H9 (cell line): ENCODE measurements at regions not wholly inside any gene's neighbourhood (a gene's known extent, or its start where the extent isn't known, plus 50 kb on each side); places are given as distances from the start of the nearest gene placed in this dataset.

Experiments
- DNase-seq: peaks from one replicate; pipeline ENCODE4 v3.0.0-alpha.2; 2017
- H2AFZ ChIP-seq: one replicate; pipeline ENCODE4 v1.6.1; 2013; ENCODE audit warnings: mild to moderate bottlenecking, low read length, control low read depth, moderate library complexity
- H2AK5ac ChIP-seq: 2 replicates; pipeline ENCODE4 v1.6.1; 2013; ENCODE audit warnings: low read length, control low read depth, mixed read lengths; ENCODE audit not compliant: insufficient read length
- H2BK120ac ChIP-seq: one replicate; pipeline ENCODE4 v1.6.1; 2013; ENCODE audit warnings: low read depth, mild to moderate bottlenecking, low read length, control low read depth, inconsistent platforms; ENCODE audit not compliant: poor library complexity, severe bottlenecking
- H2BK12ac ChIP-seq: 2 replicates; pipeline ENCODE4 v1.6.1; 2013; ENCODE audit warnings: low read length, control low read depth, mixed read lengths, low read depth; ENCODE audit not compliant: insufficient read length
- H2BK15ac ChIP-seq: 2 replicates; pipeline ENCODE4 v1.6.1; 2013; ENCODE audit warnings: low read depth, low read length, control low read depth
- H2BK20ac ChIP-seq: one replicate; pipeline ENCODE4 v1.6.1; 2013; ENCODE audit warnings: low read depth, mild to moderate bottlenecking, low read length, control low read depth, inconsistent platforms; ENCODE audit not compliant: poor library complexity, severe bottlenecking
- H2BK5ac ChIP-seq: 2 replicates; pipeline ENCODE4 v1.6.1; 2013; ENCODE audit warnings: low read length, control low read depth, mixed read lengths; ENCODE audit not compliant: insufficient read length
- H3K14ac ChIP-seq: 2 replicates; pipeline ENCODE4 v1.6.1; 2013; ENCODE audit warnings: low read length, control low read depth; ENCODE audit not compliant: insufficient read depth
- H3K18ac ChIP-seq: 2 replicates; pipeline ENCODE4 v1.6.1; 2013; ENCODE audit warnings: low read depth, mild to moderate bottlenecking, mixed read lengths, low read length, control low read depth; ENCODE audit not compliant: insufficient read length
- H3K23ac ChIP-seq: 2 replicates; pipeline ENCODE4 v1.6.1; 2013; ENCODE audit warnings: low read length, control low read depth, mixed read lengths, low read depth; ENCODE audit not compliant: insufficient read length
- H3K23me2 ChIP-seq: 2 replicates; pipeline ENCODE4 v1.6.1; 2013; ENCODE audit warnings: low read depth, mild to moderate bottlenecking, mixed read lengths, low read length, control low read depth; ENCODE audit not compliant: insufficient read length, poor library complexity, severe bottlenecking
- H3K27ac ChIP-seq: 2 replicates; pipeline ENCODE4 v1.5.1; 2013; ENCODE audit warnings: low read length, control low read depth, mixed read lengths, low read depth; ENCODE audit not compliant: insufficient read length
- H3K27me3 ChIP-seq: 2 replicates; pipeline ENCODE4 v1.6.1; 2013; ENCODE audit warnings: low read length, control low read depth, inconsistent platforms; ENCODE audit not compliant: insufficient read depth
- H3K4ac ChIP-seq: 2 replicates; pipeline ENCODE4 v1.6.1; 2013; ENCODE audit warnings: low read depth, mild to moderate bottlenecking, control low read depth, inconsistent platforms, low read length, moderate library complexity
- H3K4me1 ChIP-seq: 2 replicates; pipeline ENCODE4 v1.6.1; 2013; ENCODE audit warnings: low read length, control low read depth, inconsistent platforms; ENCODE audit not compliant: insufficient read depth
- H3K4me2 ChIP-seq: 2 replicates; pipeline ENCODE4 v1.6.1; 2013; ENCODE audit warnings: low read length, control low read depth, mixed read lengths; ENCODE audit not compliant: insufficient read length, insufficient read depth
- H3K56ac ChIP-seq: 2 replicates; pipeline ENCODE4 v1.6.1; 2013; ENCODE audit warnings: low read depth, mild to moderate bottlenecking, mixed read lengths, low read length, control low read depth; ENCODE audit not compliant: insufficient read length
- H3K79me1 ChIP-seq: 2 replicates; pipeline ENCODE4 v1.6.1; 2013; ENCODE audit warnings: low read depth, mild to moderate bottlenecking, moderate library complexity, low read length, control low read depth, inconsistent platforms; ENCODE audit not compliant: insufficient read depth, poor library complexity, severe bottlenecking
- H3K79me2 ChIP-seq: 2 replicates; pipeline ENCODE4 v1.6.1; 2013; ENCODE audit warnings: low read length, control low read depth, inconsistent platforms; ENCODE audit not compliant: insufficient read depth
- H3K9ac ChIP-seq: 2 replicates; pipeline ENCODE4 v1.6.1; 2013; ENCODE audit warnings: low read length, control low read depth, mixed read lengths; ENCODE audit not compliant: insufficient read length; ENCODE audit errors: extremely low read depth
- H3K9me3 ChIP-seq: one replicate; pipeline ENCODE4 v1.6.1; 2013; ENCODE audit warnings: low read depth, low read length, inconsistent platforms; ENCODE audit not compliant: control insufficient read depth
- H3T11ph ChIP-seq: one replicate; pipeline ENCODE4 v1.6.1; 2013; ENCODE audit warnings: mild to moderate bottlenecking, low read length, control low read depth, inconsistent platforms
- H4K20me1 ChIP-seq: one replicate; pipeline ENCODE4 v1.6.1; 2013; ENCODE audit not compliant: control insufficient read depth, insufficient read length, insufficient read depth
- H4K5ac ChIP-seq: 2 replicates; pipeline ENCODE4 v1.6.1; 2013; ENCODE audit warnings: low read depth, mild to moderate bottlenecking, mixed read lengths, low read length, control low read depth; ENCODE audit not compliant: insufficient read length
- H4K8ac ChIP-seq: replicated peaks from 2 replicates; pipeline ENCODE4 v1.6.1; 2013; ENCODE audit warnings: low read length, control low read depth, mixed read lengths, low read depth; ENCODE audit not compliant: insufficient read length
- H4K91ac ChIP-seq: 2 replicates; pipeline ENCODE4 v1.6.1; 2013; ENCODE audit warnings: low read depth, mild to moderate bottlenecking, moderate library complexity, mixed read lengths, low read length, control low read depth; ENCODE audit not compliant: insufficient read length
- H3K27ac Mint-ChIP-seq, 3 experiments: 2 replicates in 2 of 3; 3 replicates in 1 of 3; pipeline ENCODE4 v1.8.0; 2020 to 2021; ENCODE audit warnings: mixed read lengths in 3 of 3, mild to moderate bottlenecking in 1 of 3, moderate library complexity in 1 of 3
- H3K27me3 Mint-ChIP-seq: 2 replicates; pipeline ENCODE4 v1.8.0; 2021; ENCODE audit warnings: low read depth, mild to moderate bottlenecking, moderate library complexity, mixed read lengths
- H3K36me3 Mint-ChIP-seq, 3 experiments: 2 replicates in 2 of 3; 3 replicates in 1 of 3; pipeline ENCODE4 v1.8.0; 2020 to 2021; ENCODE audit warnings: low read depth in 3 of 3, mixed read lengths in 3 of 3; ENCODE audit not compliant: insufficient read depth in 1 of 3
- H3K4me1 Mint-ChIP-seq, 2 experiments: 2 replicates each; pipeline ENCODE4 v1.8.0; 2020; ENCODE audit warnings: mixed read lengths in 2 of 2
- H3K4me3 Mint-ChIP-seq, 2 experiments: 2 replicates in 1 of 2; 3 replicates in 1 of 2; pipeline ENCODE4 v1.8.0; 2020 to 2021; ENCODE audit warnings: mild to moderate bottlenecking in 2 of 2, mixed read lengths in 2 of 2, moderate library complexity in 1 of 2
- H3K9me3 Mint-ChIP-seq, 2 experiments: 2 replicates in 1 of 2; 3 replicates in 1 of 2; pipeline ENCODE4 v1.8.0; 2020; ENCODE audit warnings: mild to moderate bottlenecking in 2 of 2, mixed read lengths in 2 of 2, moderate library complexity in 1 of 2
- CTCF ChIP-seq: fragments of 200-600 bp; sonication (generic); conservative IDR thresholded peaks from 3 replicates; pipeline ENCODE4 v1.8.0; 2021; ENCODE audit warnings: antibody characterized with exemption, mild to moderate bottlenecking
- WGBS: extraction: QIAGEN DNeasy Blood & Tissue Kit; methylation state at CpG from one replicate; pipeline ENCODE4 v1.1.7; 2013; ENCODE audit warnings: missing lambda C conversion rate, low lambda C conversion rate, mixed read lengths; ENCODE audit not compliant: insufficient read length; ENCODE audit errors: extremely low coverage; 5-methylcytosine and 5-hydroxymethylcytosine counted together

GRCh38 chrX:113833096-113834055, 750.5 kb upstream of the HTR2C start:
- no peaks in the 10 kb centered on the region for H3K79me1 ChIP-seq
- H2BK12ac ChIP-seq, result no peak overlapping the region
- H3K18ac ChIP-seq, result no peak overlapping the region
- no peaks in the 10 kb centered on the region for H3K9me3 ChIP-seq
- Mint-ChIP-seq H3K27ac (peak overlapping the region in 2 of 3 experiments; percentile 41 to 72; a peak in 3 of 7 replicates), H3K27me3 (no peaks in the 10 kb centered on the region), H3K9me3 (no peaks in the 10 kb centered on the region), H3K36me3 (peaks cover under 1 to 13% (median 10%) of the 10 kb centered on the region in 3 experiments; a peak in 5 of 7 replicates), H3K4me1 (peaks cover 24 to 26% of the 10 kb centered on the region in 2 experiments), H3K4me3 (no peak overlapping the region)
- H4K91ac ChIP-seq, result no peak overlapping the region
- H3K23ac ChIP-seq, result no peak overlapping the region
- H3K27me3 ChIP-seq, result no peaks in the 10 kb centered on the region
- H2BK15ac ChIP-seq, result no peak overlapping the region
- no peak overlapping the region for H2BK20ac ChIP-seq
- H3K4me1 ChIP-seq, result peaks cover 5% of the 10 kb centered on the region; the same call in 1 of the 2 replicates
- no peak for TF ChIP-seq CTCF
- no peak overlapping the region for H2AK5ac ChIP-seq
- no peak overlapping the region for H2AFZ ChIP-seq
- no peaks in the 10 kb centered on the region for H3K79me2 ChIP-seq
- no peak overlapping the region for H3K27ac ChIP-seq
- no peaks in the 10 kb centered on the region for H3K23me2 ChIP-seq
- H2BK120ac ChIP-seq, result no peak overlapping the region
- H4K5ac ChIP-seq, result no peak overlapping the region
- no peak overlapping the region for H3K4me2 ChIP-seq
- WGBS, result no CpG with 5 or more reads among the region's 8 CpGs
- H3K14ac ChIP-seq, result no peak overlapping the region
- H3T11ph ChIP-seq, result no peak overlapping the region
- no peaks in the 10 kb centered on the region for H4K20me1 ChIP-seq
- no peak overlapping the region for H3K56ac ChIP-seq
- H3K9ac ChIP-seq, result no peak overlapping the region
- H2BK5ac ChIP-seq, result no peak overlapping the region
- H3K4ac ChIP-seq, result no peak overlapping the region
- no peak for DNase-seq
- no peak overlapping the region for H4K8ac ChIP-seq
